Activated CD8-positive, alpha-beta memory T cell treated with anti-CD3 and anti-CD28 coated beads for 4 hours (primary cell): ENCODE measurements at regions not wholly inside any gene's neighbourhood (a gene's known extent, or its start where the extent isn't known, plus 50 kb on each side); places are given as distances from the start of the nearest gene placed in this dataset.

Experiments used
- DNase-seq, 2 donors: peaks; one replicate each; pipeline ENCODE4 v3.0.0-alpha.2; 2020; ENCODE audit warnings: low read depth in 2 of 2

DNA sequence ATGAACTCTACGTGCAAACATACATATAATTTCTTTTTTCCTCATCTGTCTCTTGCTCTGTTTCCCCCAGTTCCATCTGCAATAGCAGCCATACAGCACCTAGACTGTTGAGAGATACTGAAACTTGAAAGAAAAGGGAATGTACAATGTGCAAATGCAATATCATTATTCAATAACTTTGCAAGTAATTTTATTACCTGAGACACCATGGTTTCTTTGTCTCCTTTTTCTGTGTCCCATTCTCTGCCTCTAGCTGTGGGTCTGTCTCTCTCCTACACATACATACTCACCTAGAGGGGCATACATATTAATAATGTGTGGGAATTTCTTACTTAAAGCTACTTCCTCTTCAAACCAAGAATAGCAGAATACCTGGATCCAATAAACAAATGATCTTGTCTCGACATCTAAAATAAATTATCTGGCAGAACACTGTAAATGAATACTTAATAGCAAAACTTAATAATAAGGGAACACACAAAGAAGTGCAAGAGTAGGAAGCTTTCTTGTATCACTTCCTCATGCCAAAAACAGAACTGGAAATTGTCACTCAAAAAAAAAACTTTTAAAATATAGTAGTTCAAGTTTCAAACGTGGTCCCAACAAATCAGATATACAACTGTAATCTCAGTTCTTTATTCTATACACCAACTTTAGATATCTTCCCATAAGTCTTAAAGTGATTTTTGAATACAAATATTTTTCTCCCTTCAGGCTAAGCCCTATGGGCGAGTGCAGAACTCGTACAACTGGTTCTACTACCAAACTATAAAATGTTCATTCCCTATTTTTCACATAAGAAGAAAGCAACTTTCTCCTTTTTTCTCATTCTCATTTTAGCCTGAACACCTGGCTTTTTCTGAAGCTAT lies 194.6 kb downstream of the NRIP1 start:
- DNase-seq = no peak

- DNase-seq = no peak
Measured at GRCh38 chr21:14866859-14867765, 197.7 kb downstream of the NRIP1 start.

- DNase-seq = no peak
Measured at GRCh38 chr21:14864211-14865021, 200.4 kb downstream of the NRIP1 start.

GRCh38 chr21:14863745-14864210 lies 201.0 kb downstream of the NRIP1 start:
- DNase-seq = no peak

- no peak for DNase-seq
Measured at GRCh38 chr21:14862794-14863720, 201.7 kb downstream of the NRIP1 start.

DNA sequence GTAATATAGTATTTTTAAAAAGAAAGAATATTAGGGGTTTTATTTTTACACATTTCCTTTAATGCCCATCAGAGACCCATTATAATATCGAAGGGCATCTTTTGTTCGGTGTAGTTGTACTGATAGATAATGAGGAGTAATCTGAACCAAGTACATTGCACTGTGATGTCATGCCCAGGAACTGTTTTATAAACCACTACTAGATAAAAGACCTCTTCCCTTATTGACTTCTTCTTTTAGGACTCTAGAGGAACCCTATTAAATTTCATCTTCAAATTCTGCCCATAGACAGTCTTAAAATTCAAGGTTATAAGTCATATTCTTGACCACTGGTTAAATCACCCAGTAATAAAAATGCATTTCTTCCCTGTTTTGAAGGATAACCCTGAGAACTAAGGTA lies 206.5 kb downstream of the NRIP1 start:
- no peak for DNase-seq

GRCh38 chr21:14857529-14857928 lies 207.3 kb downstream of the NRIP1 start:
- DNase-seq = no peak

- DNase-seq = no peak
Measured at GRCh38 chr21:14850394-14850793, 214.4 kb downstream of the NRIP1 start.

DNA sequence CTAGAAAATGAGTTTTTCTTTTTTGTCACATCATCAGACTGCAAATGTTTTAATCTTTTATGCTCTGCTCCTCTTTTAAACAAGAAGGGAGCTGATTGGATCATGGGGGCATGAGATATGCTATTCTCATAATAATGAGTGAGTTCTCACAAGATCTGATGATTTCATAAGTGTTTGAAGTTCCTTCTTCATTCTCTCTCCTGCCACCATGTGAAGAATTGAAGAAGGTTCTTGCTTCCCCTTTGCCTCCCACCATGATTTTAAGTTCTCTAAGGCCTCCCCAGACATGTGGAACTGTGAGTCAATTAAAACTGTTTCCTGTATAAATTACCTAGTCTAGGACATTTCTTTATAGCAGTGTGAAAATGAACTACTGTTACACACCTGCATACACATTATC lies 218.2 kb downstream of the NRIP1 start:
- no peak for DNase-seq

DNA sequence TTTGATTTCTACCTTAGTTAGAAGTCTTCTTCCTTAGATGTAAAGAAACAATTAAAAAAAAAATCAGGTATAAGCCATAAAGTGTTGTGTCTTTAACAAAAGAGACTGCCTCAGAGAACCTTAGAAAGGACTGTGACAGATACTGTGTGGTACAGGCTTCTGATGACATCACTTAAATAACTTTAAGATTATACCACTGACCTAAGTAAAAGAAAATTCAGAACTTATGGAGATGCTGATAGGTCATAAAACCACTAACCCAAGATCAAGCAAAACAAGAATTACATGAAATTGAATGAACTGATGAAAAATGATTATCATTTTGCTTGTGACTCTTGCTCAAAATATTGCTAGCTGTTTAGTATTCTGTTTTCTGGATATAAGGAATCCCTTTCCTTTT lies 220.8 kb downstream of the NRIP1 start:
- DNase-seq = no peak

DNA sequence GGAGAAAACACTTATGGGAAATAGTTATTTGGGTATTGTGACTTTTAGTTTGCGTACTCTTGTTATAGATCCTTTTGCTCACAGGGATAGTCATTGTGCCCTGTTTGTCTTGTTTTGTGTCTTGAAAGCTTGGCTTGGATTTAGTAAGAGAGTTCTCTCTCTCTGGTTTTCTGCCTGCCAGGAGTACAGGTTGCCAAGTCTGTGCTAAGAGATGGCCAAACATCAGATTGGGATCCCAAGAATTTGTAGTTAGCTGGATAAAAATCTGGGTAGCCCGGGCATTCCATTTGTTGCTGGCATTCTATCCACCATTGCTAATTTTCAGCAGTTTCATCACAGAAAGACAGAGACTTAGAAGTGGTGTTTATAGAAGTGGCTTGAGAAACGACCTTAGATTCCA lies 222.2 kb downstream of the NRIP1 start:
- no peak for DNase-seq

- no peak for DNase-seq
Measured at GRCh38 chr21:14841511-14842472, 223.0 kb downstream of the NRIP1 start.

DNA sequence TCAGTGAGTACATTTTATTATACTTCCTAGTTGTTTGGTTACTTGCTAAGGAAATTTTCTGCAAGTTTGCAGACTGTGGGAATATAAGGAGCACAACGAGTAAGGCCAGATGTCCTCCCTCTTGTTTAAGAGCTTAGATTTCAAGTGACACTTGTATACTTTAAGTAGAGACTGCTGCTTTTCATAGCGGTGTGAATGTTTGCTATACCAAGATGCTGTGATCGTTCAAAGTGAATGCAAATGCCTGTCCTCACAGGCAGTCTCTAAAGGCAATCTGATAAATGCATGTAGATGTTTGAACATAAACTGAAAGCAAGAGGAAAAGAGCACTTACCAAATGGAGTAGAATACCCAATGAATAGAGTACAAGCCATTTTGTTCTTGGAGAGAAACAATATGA lies 226.4 kb downstream of the NRIP1 start:
- no peak for DNase-seq

- no peak for DNase-seq
Measured at GRCh38 chr21:14836950-14837349, 227.8 kb downstream of the NRIP1 start.

DNA sequence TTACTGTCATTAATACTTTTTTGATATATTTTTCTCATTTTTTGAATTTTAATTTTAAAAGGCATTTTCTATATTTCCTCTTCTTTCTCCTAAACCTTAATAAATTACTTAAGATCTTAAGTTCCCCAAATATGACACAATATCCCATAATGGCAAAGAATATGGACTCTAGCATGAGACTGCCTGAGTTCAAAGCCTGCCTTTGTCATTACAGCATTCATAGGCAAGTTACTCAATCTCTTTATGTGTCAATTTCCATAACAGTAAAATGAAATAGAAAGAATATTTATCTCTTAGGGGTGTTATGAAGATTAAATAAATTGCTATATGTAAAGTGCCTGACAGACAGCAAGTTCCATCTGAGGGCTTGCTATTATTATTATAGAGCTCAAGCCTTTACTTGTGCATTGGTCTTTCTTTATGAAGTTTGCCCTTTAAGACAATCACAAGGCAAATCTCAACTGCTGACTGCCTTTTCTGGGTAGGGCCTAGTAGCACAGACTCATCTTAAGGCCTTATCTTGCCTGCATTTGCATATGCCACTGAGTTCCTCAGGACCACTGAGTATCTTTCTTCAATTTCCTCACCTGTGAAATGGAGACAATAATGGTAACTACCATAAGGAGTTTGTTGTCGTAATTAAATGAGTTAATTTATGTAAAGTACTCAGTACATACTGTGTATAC lies 231.0 kb downstream of the NRIP1 start:
- DNase-seq = no peak

GRCh38 chr21:14833241-14833640 lies 231.6 kb downstream of the NRIP1 start:
- no peak for DNase-seq

GRCh38 chr21:14830307-14830706 lies 234.5 kb downstream of the NRIP1 start:
- DNase-seq = no peak

DNA sequence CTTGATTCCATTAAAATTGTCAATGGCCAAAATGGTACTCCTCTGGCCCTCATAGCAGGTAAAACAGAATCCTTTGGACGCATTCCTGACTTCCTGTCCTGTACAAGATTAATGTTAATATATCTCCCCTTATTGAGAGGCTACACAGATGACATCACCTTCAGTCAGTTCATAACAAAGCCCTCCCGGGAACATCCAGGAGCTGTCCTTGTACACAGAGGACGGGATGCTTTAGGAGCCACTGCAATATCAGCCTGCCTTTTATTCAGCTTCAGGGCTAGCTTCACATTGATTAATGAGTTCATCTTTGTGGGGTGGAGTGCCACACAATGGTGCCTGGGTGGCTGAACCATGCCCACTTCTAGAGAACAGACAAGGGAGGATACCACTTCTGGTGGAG lies 235.1 kb downstream of the NRIP1 start:
- DNase-seq = no peak

GRCh38 chr21:14827468-14827867 lies 237.3 kb downstream of the NRIP1 start:
- DNase-seq = no peak
